Gastroesophageal sphincter (tissue), 4 donors: ENCODE measurements at regions not wholly inside any gene's neighbourhood (a gene's known extent, or its start where the extent isn't known, plus 50 kb on each side); places are given as distances from the start of the nearest gene placed in this dataset.

Source experiments
- ATAC-seq: fragments of 150-250 bp; one replicate; pipeline ENCODE4 v1.9.1; 2016; ENCODE audit warnings: mild to moderate bottlenecking, moderate library complexity
- H3K27ac ChIP-seq, 4 donors: fragments of 200-600 bp; sonication (generic) in 3 of 4; 1 replicate in 3 of 4; 2 replicates in 1 of 4; pipeline ENCODE4 v1.5.1; 2016 to 2019
- H3K27me3 ChIP-seq: fragments of 200-600 bp; sonication (generic); one replicate; pipeline ENCODE4 v1.5.1; 2019
- H3K36me3 ChIP-seq, 2 donors: fragments of 200-600 bp; sonication (generic); one replicate each; pipeline ENCODE4 v1.5.1; 2019; ENCODE audit warnings: control low read depth in 1 of 2
- H3K4me1 ChIP-seq, 3 donors: fragments of 200-600 bp; sonication (generic); 1 replicate in 2 of 3; 2 replicates in 1 of 3; pipeline ENCODE4 v1.5.1; 2016 to 2019; ENCODE audit warnings: control low read depth in 2 of 3
- H3K4me3 ChIP-seq, 2 donors: fragments of 200-600 bp; sonication (generic); one replicate each; pipeline ENCODE4 v1.5.1; 2019; ENCODE audit warnings: mild to moderate bottlenecking in 1 of 2, moderate library complexity in 1 of 2
- H3K9me3 ChIP-seq, 3 donors: fragments of 200-600 bp; sonication (generic); one replicate each; pipeline ENCODE4 v1.5.1; 2017 to 2019; ENCODE audit warnings: control low read depth in 2 of 3
- CTCF ChIP-seq, 4 experiments: fragments of 200-600 bp in 2 of 4; fragments of 450-650 bp in 2 of 4; sonication (generic) in 1 of 4; IDR thresholded peaks; one replicate each; pipeline ENCODE4 v1.5.1; 2017 to 2019; ENCODE audit warnings: antibody characterized with exemption in 4 of 4, mild to moderate bottlenecking in 2 of 4, moderate library complexity in 2 of 4
- EP300 ChIP-seq: sonication (generic); formaldehyde crosslinking; IDR thresholded peaks from one replicate; pipeline ENCODE4 v1.6.1; 2017; ENCODE audit warnings: antibody characterized with exemption, mild to moderate bottlenecking
- POLR2A ChIP-seq, 2 donors: fragments of 450-650 bp; IDR thresholded peaks; one replicate each; pipeline ENCODE4 v1.6.1; 2017; ENCODE audit warnings: antibody characterized with exemption in 2 of 2, mild to moderate bottlenecking in 2 of 2, moderate library complexity in 1 of 2
- POLR2AphosphoS5 ChIP-seq: sonication (generic); formaldehyde crosslinking; IDR thresholded peaks from one replicate; pipeline ENCODE4 v1.6.1; 2017; ENCODE audit warnings: antibody characterized with exemption
- WGBS, 2 donors: methylation state at CpG; one replicate each; pipeline ENCODE4 v1.1.5; 2018; ENCODE audit warnings: low coverage in 1 of 2; 5-methylcytosine and 5-hydroxymethylcytosine counted together

GRCh38 chr6:28589234-28589956 lies 63.7 kb downstream of the GPX5 start:
- Histone ChIP-seq H3K9me3 (no peaks in the 10 kb centered on the region), H3K27me3 (peaks cover 93% of the 10 kb centered on the region), H3K36me3 (no peaks in the 10 kb centered on the region), H3K4me1 (peaks cover 0 to 18% (median 3%) of the 10 kb centered on the region in 3 donors), H3K27ac (no peak overlapping the region), H3K4me3 (no peak overlapping the region)
- TF ChIP-seq CTCF (IDR thresholded peaks at IDR 0.05), result no peak
- TF ChIP-seq EP300, result no peak
- TF ChIP-seq POLR2A (IDR thresholded peaks at IDR 0.05), result no peak
- no peak for TF ChIP-seq POLR2AphosphoS5
- WGBS, 2 donors, result 0 to 5% methylated on average over 18 to 30 of the region's 34 CpGs
- ATAC-seq, result no peak

GRCh38 chr6:28589957-28590349 lies 64.3 kb downstream of the GPX5 start:
- peaks cover 0 to 18% (median 3%) of the 10 kb centered on the region in 3 donors for H3K4me1 ChIP-seq
- ATAC-seq, result no peak
- TF ChIP-seq CTCF (IDR thresholded peaks at IDR 0.05) (no peak), POLR2AphosphoS5 (no peak), POLR2A (IDR thresholded peaks at IDR 0.05) (no peak), EP300 (no peak)
- no peaks in the 10 kb centered on the region for H3K36me3 ChIP-seq
- no peaks in the 10 kb centered on the region for H3K9me3 ChIP-seq
- no peak overlapping the region for H3K27ac ChIP-seq
- WGBS, 2 donors, result no CpG with 5 or more reads among the region's 21 CpGs
- peaks cover 97% of the 10 kb centered on the region for H3K27me3 ChIP-seq
- no peak overlapping the region for H3K4me3 ChIP-seq

- TF ChIP-seq CTCF (IDR thresholded peaks at IDR 0.05) (no peak), POLR2A (IDR thresholded peaks at IDR 0.05) (no peak), POLR2AphosphoS5 (no peak), EP300 (no peak)
- ATAC-seq, result no peak
- Histone ChIP-seq H3K4me1 (no peaks in the 10 kb centered on the region), H3K27ac (no peak overlapping the region), H3K36me3 (no peaks in the 10 kb centered on the region), H3K9me3 (no peaks in the 10 kb centered on the region), H3K4me3 (no peak overlapping the region), H3K27me3 (peaks cover 67% of the 10 kb centered on the region)
- WGBS, 2 donors, result 4 to 21% methylated on average over 11 to 18 of the region's 18 CpGs
Measured at GRCh38 chr6:28597217-28597835, 71.6 kb downstream of the GPX5 start.

- peaks cover 62% of the 10 kb centered on the region for H3K27me3 ChIP-seq
- ATAC-seq, result no peak
- no peak overlapping the region for H3K27ac ChIP-seq
- TF ChIP-seq EP300 (no peak), CTCF (IDR thresholded peaks at IDR 0.05) (no peak), POLR2A (IDR thresholded peaks at IDR 0.05) (no peak), POLR2AphosphoS5 (no peak)
- no peak overlapping the region for H3K4me3 ChIP-seq
- no peaks in the 10 kb centered on the region for H3K4me1 ChIP-seq
- no peaks in the 10 kb centered on the region for H3K9me3 ChIP-seq
- no peaks in the 10 kb centered on the region for H3K36me3 ChIP-seq
- WGBS, 2 donors, result 25 to 31% methylated on average over 4 to 13 of the region's 13 CpGs
Measured at GRCh38 chr6:28597924-28598722, 72.4 kb downstream of the GPX5 start.
